ENCODE measurements at regions not wholly inside any gene's neighbourhood (a gene's known extent, or its start where the extent isn't known, plus 50 kb on each side); places are given as distances from the start of the nearest gene placed in this dataset.

DNA sequence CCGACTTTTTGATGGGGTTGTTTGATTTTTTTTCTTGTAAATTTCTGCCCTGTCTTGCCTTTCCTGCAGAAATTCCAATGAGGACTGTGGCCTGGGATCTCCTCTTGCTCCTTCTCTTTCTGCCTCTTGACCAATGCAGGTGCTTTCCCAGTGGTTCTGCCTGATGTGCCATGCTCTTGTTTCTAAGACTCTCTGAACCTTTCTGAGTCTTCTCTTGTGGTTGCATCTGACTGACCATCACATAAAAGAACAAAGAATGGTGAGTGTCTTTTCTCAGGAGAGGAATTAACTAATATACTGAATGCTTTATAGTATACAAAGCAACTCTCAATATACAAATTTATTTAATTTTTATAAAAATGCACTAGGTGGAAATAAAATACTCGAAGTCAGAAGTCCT, 424.6 kb downstream of the TRIB2 start:
- Histone ChIP-seq H3K79me2 (ENCODE audit: insufficient read depth, low read length) (no peaks in the 10 kb centered on the region), H3K9ac (ENCODE audit: low read depth, low read length) (no peak overlapping the region), H3K27me3 (ENCODE audit: insufficient read depth, low read length, poor library complexity) (no peaks in the 10 kb centered on the region), H4K20me1 (ENCODE audit: insufficient read depth, low read length) (no peaks in the 10 kb centered on the region), H3K36me3 (ENCODE audit: insufficient read depth, low read length) (no peaks in the 10 kb centered on the region), H3K4me1 (ENCODE audit: insufficient read depth, low read length) (no peaks in the 10 kb centered on the region), H3K27ac (ENCODE audit: low read length) (no peak overlapping the region), H3K4me2 (ENCODE audit: insufficient read depth, low read length) (no peak overlapping the region), H3K4me3 (ENCODE audit: low read depth in 1 of 2, low read length in 2 of 2) (no peak overlapping the region), H3K9me3 (ENCODE audit: insufficient read depth, low read length, severe bottlenecking) (no peaks in the 10 kb centered on the region), H2AFZ (ENCODE audit: low read depth, low read length) (no peak overlapping the region)
- ATAC-seq (ENCODE audit: insufficient read depth, low read depth) (no peak), DNase-seq (no peak)
- no peak for TF ChIP-seq EZH2 (IDR thresholded peaks at IDR 0.05; ENCODE audit: borderline replicate concordance, low read depth, low read length, severe bottlenecking)
- TF ChIP-seq, protein P1, sequence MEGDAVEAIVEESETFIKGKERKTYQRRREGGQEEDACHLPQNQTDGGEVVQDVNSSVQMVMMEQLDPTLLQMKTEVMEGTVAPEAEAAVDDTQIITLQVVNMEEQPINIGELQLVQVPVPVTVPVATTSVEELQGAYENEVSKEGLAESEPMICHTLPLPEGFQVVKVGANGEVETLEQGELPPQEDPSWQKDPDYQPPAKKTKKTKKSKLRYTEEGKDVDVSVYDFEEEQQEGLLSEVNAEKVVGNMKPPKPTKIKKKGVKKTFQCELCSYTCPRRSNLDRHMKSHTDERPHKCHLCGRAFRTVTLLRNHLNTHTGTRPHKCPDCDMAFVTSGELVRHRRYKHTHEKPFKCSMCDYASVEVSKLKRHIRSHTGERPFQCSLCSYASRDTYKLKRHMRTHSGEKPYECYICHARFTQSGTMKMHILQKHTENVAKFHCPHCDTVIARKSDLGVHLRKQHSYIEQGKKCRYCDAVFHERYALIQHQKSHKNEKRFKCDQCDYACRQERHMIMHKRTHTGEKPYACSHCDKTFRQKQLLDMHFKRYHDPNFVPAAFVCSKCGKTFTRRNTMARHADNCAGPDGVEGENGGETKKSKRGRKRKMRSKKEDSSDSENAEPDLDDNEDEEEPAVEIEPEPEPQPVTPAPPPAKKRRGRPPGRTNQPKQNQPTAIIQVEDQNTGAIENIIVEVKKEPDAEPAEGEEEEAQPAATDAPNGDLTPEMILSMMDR (IDR thresholded peaks at IDR 0.05; ENCODE audit: borderline replicate concordance, extremely low read depth, low read length, poor library complexity, severe bottlenecking): no peak

- TF ChIP-seq EZH2 (IDR thresholded peaks at IDR 0.05; ENCODE audit: borderline replicate concordance, low read depth, low read length, severe bottlenecking): no peak
- TF ChIP-seq, protein P1 (IDR thresholded peaks at IDR 0.05; ENCODE audit: borderline replicate concordance, extremely low read depth, low read length, poor library complexity, severe bottlenecking): no peak
- Histone ChIP-seq H3K27ac (ENCODE audit: low read length) (no peak overlapping the region), H3K9ac (ENCODE audit: low read depth, low read length) (no peak overlapping the region), H4K20me1 (ENCODE audit: insufficient read depth, low read length) (no peaks in the 10 kb centered on the region), H2AFZ (ENCODE audit: low read depth, low read length) (no peak overlapping the region), H3K4me2 (ENCODE audit: insufficient read depth, low read length) (no peak overlapping the region), H3K36me3 (ENCODE audit: insufficient read depth, low read length) (no peaks in the 10 kb centered on the region), H3K4me1 (ENCODE audit: insufficient read depth, low read length) (no peaks in the 10 kb centered on the region), H3K4me3 (ENCODE audit: low read depth in 1 of 2, low read length in 2 of 2) (no peak overlapping the region), H3K9me3 (ENCODE audit: insufficient read depth, low read length, severe bottlenecking) (no peaks in the 10 kb centered on the region), H3K79me2 (ENCODE audit: insufficient read depth, low read length) (no peaks in the 10 kb centered on the region), H3K27me3 (ENCODE audit: insufficient read depth, low read length, poor library complexity) (no peaks in the 10 kb centered on the region)
- ATAC-seq (ENCODE audit: insufficient read depth, low read depth) (no peak), DNase-seq (no peak)
Measured at GRCh38 chr2:13143451-13143850, 426.7 kb downstream of the TRIB2 start.

- Histone ChIP-seq H3K27ac (ENCODE audit: low read length) (no peak overlapping the region), H3K36me3 (ENCODE audit: insufficient read depth, low read length) (no peaks in the 10 kb centered on the region), H3K79me2 (ENCODE audit: insufficient read depth, low read length) (no peaks in the 10 kb centered on the region), H3K9me3 (ENCODE audit: insufficient read depth, low read length, severe bottlenecking) (no peaks in the 10 kb centered on the region), H3K4me2 (ENCODE audit: insufficient read depth, low read length) (no peak overlapping the region), H4K20me1 (ENCODE audit: insufficient read depth, low read length) (no peaks in the 10 kb centered on the region), H3K9ac (ENCODE audit: low read depth, low read length) (no peak overlapping the region), H3K4me1 (ENCODE audit: insufficient read depth, low read length) (no peaks in the 10 kb centered on the region), H2AFZ (ENCODE audit: low read depth, low read length) (no peak overlapping the region), H3K27me3 (ENCODE audit: insufficient read depth, low read length, poor library complexity) (no peaks in the 10 kb centered on the region), H3K4me3 (ENCODE audit: low read depth in 1 of 2, low read length in 2 of 2) (no peak overlapping the region)
- ATAC-seq (ENCODE audit: insufficient read depth, low read depth) (no peak), DNase-seq (no peak)
- TF ChIP-seq, protein P1 (IDR thresholded peaks at IDR 0.05; ENCODE audit: borderline replicate concordance, extremely low read depth, low read length, poor library complexity, severe bottlenecking): no peak
- TF ChIP-seq EZH2 (IDR thresholded peaks at IDR 0.05; ENCODE audit: borderline replicate concordance, low read depth, low read length, severe bottlenecking): no peak
Measured at GRCh38 chr2:13156916-13157315, 440.2 kb downstream of the TRIB2 start.

- Histone ChIP-seq H3K4me2 (ENCODE audit: insufficient read depth, low read length) (no peak overlapping the region), H3K36me3 (ENCODE audit: insufficient read depth, low read length) (no peaks in the 10 kb centered on the region)
Measured at GRCh38 chr2:13158466-13158865, 441.7 kb downstream of the TRIB2 start.

More at GRCh38 chr2:13158466-13158865, 441.7 kb downstream of the TRIB2 start:
- H3K4me1 ChIP-seq (ENCODE audit: insufficient read depth, low read length): no peaks in the 10 kb centered on the region
- DNase-seq (no peak), ATAC-seq (ENCODE audit: insufficient read depth, low read depth) (no peak)
- H3K9me3 ChIP-seq (ENCODE audit: insufficient read depth, low read length, severe bottlenecking): no peaks in the 10 kb centered on the region
- H3K9ac ChIP-seq (ENCODE audit: low read depth, low read length): no peak overlapping the region
- no peak overlapping the region for H3K4me3 ChIP-seq (ENCODE audit: low read depth in 1 of 2, low read length in 2 of 2)
- no peak overlapping the region for H3K27ac ChIP-seq (ENCODE audit: low read length)
- H3K27me3 ChIP-seq (ENCODE audit: insufficient read depth, low read length, poor library complexity): no peaks in the 10 kb centered on the region
- H3K79me2 ChIP-seq (ENCODE audit: insufficient read depth, low read length): no peaks in the 10 kb centered on the region
- H4K20me1 ChIP-seq (ENCODE audit: insufficient read depth, low read length): no peaks in the 10 kb centered on the region
- no peak overlapping the region for H2AFZ ChIP-seq (ENCODE audit: low read depth, low read length)
- TF ChIP-seq, protein P1 (IDR thresholded peaks at IDR 0.05; ENCODE audit: borderline replicate concordance, extremely low read depth, low read length, poor library complexity, severe bottlenecking): no peak
- no peak for TF ChIP-seq EZH2 (IDR thresholded peaks at IDR 0.05; ENCODE audit: borderline replicate concordance, low read depth, low read length, severe bottlenecking)
